NOMO-1 treated with dmso at 0.1 percent for 144 hours (cell line): ENCODE measurements at regions not wholly inside any gene's neighbourhood (a gene's known extent, or its start where the extent isn't known, plus 50 kb on each side); places are given as distances from the start of the nearest gene placed in this dataset.

ENCODE experiments used
- DNase-seq: peaks from one replicate; lab custom pipeline; 2025; ENCODE audit not compliant: unreplicated experiment; lab: John Stamatoyannopoulos, UW

DNA sequence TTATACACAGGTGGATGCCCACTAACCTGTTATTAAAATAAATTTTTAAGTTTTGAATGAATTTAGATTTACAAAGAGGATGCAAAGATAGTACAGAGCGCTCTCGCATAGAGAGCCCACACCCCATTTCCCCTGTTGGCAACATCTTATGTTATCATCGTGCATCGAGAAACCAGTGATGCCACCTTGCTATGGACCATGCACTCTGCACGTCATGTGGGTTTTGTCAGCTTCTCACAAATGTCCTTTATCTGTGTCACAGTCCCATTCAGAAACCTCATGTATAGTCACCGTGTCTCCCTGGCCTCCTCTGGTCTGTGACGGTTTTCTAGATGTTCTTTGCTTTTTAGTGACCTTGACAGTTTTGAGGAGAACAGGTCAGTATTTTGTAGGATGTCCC is 60.0 kb downstream of the ING1 start:
- DNase-seq: no peak

- no peak for DNase-seq
These were observed 60.6 kb downstream of the ING1 start for GRCh38 chr13:110774051-110774450.

DNA sequence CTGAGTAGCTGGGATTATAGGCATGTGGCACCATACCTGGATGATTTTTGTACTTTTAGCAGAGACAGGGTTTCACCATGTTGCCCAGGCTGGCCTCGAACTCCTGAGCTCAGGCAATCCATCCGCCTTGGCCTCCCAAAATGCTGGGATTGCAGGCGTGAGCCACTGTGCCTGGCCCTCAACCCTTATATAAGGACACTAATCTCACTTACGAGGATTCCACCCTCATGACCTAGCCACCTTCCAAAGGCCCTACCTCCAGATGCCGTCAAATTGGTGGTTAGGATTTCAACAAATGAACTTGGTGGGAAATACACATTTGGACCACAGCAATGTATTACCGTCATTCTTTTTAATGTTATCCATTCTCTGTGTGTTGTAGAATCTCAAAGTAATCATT is 61.0 kb downstream of the ING1 start:
- DNase-seq: no peak

DNA sequence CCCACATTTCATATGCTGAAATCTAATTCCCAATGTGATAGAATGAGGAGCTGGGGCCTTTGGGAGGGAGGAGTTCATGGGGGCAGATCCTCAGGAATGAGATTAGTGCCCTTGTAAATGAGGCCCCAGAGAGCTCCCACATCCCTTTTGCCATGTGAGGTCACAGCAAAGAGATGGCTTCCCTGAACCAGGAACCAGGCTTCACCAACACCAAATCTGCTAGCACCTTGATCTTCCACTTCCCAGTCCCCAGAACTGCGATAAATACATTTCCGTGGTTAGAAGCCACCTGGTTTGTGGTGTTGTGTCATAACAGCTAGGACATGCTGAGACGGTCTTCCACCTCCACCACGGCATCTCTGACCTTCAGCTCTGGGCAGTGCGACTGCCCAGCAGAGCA is 62.1 kb downstream of the ING1 start:
- DNase-seq: no peak

DNA sequence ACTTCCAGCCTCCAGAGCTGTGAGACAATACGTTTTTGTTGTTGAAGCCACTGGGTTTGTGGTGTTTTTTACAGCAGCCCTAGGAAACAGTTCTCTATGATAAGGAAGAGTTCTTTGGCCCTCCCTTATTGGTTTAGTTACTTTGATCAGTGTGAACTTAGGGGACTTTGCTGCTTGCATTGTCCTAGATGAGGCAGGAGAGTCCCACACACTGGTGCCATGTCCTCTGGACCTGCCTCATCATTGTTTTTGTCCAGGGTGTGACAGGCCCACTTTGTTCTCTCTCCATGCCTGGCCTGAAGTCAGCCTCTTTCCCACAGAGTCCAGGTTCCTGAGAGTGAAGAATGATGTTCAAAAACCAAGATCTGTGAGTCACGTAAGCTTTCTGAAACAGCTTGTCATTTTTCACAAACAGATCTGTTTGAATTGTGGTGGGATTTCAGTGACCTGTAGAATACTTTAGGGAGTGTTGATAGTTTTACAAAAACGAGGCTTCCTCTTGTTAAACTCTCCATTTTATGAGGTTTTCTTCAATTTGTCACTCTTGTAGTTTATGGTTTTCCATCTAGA is 63.8 kb downstream of the ING1 start:
- no peak for DNase-seq

- DNase-seq: no peak
These were observed 65.5 kb downstream of the ING1 start for GRCh38 chr13:110779022-110779421.

DNA sequence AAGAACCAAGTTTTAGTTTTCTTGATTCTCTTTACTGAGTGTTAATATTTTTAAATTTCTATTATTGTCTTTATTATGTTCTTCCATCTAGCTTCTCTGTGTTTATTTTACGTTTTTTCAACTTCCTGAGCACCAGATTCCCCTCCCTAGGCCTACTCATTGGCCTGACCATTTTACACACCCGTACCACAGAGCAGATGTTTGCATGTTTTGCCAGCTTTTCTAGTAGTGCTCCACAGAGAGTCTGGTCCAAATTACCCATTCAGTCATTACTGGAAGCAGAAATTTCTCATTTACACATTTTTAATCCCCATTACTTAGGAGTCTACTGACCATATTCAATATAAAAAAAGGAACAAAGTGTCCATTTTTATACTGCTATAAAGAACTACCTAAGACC is 66.9 kb downstream of the ING1 start:
- no peak for DNase-seq

DNA sequence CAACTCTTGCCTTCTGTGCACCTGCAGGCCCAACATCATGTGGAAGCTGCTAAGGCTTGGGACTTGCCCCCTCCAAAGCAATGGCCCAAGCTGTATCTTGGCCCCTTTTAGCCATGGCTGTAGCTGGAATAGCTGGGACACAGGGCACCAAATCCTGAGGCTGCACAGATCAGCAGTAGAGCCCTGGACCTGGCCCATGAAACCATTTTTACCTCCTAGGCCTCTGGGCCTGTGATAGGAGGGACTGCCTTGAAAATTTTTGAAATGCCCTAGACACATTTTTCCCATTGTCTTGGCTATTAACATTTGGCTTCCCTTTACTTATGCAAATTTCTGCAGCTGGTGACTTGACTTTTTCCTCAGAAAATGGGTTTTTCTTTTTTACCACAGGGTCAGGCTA is 68.7 kb downstream of the ING1 start:
- no peak for DNase-seq

GRCh38 chr13:110784704-110785103 is 71.2 kb downstream of the ING1 start:
- DNase-seq: no peak

- no peak for DNase-seq
These were observed 75.3 kb downstream of the ING1 start for GRCh38 chr13:110788778-110789177.

DNA sequence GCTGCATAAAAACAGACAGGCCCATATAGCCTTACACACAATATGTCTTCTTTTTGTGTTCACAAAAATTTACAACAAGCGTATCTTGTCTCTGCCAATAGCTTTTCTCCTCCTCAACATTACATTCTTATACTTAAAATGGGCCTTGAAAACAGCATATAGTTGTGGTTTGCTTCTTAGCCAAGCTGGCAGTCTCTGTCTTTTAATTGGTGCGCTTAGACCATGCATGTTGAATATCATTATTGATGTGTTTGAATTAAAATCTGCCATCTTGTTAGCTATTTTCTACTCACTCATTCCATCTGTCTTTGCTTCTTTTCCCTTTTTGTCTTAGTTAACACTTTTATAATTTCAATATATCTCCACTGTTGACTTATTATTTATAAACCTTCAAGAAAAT is 76.4 kb downstream of the ING1 start:
- DNase-seq: no peak

DNA sequence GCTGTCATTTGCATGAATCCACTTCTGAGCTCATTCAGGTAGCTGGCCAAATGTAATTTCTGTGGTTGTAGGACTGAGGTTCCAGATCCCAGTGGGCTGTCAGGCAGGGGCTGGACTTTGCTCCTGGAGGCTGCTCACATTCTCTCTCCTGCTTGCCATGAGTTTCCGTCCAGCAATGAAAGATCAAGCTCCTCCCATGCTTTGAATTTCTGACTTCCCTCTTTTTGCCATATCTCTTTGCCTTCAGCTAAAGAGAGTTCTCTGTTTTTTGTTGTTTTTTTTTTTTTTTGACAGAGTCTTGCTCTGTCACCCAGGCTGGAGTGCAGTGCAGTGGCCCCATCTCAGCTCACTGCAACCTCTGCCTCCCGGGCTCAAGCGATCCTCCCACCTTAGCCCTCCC is 76.9 kb downstream of the ING1 start:
- no peak for DNase-seq

- no peak for DNase-seq
These were observed 80.7 kb downstream of the ING1 start for GRCh38 chr13:110794209-110794608.

- DNase-seq: no peak
These were observed 83.9 kb downstream of the ING1 start for GRCh38 chr13:110797230-110797877.

DNA sequence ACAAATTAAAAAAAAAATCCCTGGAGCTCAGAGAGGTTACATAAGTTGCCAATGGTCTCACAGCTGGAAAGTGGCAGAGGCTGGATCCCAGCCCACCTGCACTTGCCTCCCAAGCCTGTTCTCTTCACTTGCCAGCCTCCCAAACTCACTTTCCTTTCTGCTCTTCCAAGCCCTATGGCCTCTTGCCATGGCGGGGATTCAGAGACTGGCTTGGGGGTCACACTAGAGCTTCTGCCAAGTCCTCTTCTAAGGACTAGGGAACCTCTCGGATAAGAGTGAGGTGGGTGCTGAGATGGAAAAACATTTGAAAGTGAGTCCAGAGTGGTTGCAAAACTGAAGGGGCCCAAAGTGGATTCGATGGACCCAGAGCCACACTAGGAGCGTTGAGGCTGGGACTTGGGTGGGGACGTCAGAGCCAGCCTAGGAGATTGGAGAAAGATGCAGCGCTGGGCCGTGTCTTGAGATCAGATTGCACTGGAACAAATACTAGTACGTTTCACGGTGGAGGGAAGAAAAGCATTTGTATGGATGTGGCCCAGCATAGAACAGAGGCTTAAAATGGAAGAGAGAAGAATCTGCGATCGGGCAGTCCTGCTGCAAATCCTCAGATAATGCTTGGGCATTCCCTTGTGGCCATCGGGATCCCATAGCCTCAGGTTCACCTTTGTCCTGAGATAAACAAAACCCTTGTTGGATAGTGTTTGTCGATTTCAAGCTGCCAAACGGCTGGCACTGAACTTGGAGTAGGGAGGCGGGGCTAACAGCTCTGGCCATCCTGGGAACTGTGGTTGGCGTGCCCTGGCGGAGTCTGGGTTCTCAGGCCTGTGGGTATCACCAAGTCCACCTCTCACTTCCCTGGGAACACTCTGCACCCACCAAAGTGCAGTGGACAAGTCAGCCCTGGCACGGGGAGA is 84.8 kb downstream of the ING1 start:
- DNase-seq: no peak

DNA sequence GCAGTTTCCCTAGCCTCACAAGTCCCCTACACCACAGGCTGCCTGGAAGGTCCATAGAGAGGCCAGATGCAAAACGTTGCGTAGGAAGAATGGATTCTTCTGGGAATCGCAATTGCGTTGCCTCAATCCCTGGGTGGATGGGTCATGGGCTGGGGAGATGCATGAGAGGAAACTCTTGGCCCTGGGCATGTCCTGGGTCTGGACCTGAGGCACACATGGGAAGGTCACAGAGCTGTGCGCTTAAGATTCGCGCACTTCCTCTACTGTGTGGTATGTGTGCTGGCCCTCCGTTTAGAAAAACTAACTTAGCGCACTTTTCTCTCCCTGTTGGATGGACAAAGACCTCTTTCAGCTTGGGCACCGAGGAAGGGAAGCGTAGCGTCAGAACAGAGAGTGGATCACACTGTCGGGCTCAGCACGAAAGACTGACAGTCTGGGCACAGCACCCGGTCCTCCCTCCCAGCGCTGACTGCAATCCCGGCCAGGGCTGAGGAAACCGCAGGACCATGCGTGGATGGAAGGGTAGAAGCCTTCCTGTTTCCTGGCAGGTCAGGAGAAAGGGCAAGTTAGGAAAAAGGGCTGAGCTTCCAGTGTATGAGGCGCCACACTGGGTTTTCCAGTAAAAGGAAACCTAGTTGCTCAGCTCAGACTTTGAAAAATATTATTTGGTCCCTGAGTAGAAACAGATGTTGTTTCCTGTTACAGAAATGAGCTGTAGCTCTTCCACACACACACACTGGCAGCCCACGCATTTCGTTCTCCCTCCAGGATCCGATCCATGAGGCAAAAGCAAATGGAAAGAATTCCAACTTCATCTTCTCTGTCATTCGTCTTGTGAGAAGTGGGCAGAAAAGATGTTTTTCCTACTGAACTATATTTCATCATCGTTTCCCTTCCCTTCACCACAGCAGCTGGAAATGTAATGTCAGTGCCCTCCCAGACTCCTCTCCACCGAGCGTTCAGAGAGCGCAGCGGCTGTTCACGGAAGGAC is 86.0 kb downstream of the ING1 start:
- no peak for DNase-seq

DNA sequence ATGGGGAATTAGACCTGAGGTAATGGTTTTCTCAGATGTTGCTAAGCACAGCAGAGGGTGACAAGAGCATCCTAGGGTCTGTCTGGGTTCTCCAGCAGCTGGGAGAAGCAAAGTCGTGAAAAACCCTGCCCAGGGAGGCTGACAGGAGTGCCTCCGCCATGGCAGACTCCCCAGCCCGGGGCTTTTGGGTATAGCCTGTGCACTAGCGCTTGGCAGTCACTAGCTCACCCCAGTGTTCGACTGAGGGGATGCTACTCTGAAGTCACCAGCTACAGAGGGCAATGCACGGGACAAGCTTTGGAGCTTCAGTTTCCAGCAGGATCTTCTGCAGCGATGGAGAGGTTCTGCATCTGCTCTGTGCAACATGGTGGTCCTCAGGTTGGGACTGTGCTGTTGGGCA is 87.5 kb downstream of the ING1 start:
- no peak for DNase-seq

DNA sequence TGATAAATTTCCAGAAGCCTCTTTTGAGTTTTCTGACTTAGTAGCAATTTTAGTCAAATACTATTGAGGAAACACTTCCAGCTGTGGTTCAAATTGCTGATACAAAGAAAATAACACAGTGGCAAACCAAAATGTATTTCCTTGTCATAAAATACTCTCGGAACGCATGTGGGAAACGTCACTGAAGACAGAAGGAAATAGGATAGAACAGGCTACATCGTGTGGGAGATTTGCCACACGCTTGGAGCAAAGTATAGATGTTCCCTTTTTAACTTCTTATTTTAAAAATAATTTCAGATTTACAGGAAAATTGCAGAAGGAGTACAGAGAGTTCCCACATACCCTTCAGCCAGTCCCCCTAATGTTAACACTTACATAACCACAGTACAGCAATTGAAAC is 88.8 kb downstream of the ING1 start:
- DNase-seq: no peak

DNA sequence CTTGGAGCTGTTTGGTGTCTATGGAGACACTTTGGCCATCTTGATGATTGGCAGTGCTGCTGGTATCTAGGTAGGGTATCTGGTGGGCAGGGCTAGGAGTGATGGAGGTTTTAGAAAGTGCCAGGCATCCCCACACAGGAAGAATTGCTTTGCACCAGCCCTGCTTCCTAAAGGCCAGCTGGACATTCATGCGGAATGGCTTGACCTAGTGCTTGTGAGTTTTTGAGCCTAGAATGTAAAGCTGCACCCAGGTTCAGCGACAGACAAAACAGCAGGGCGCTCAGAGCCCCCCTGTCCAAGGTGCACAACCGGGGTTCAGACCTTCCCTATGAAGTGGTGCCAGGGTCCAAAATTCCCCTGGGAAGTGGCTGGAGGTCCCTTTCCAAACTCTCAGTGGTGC is 93.1 kb downstream of the ING1 start:
- no peak for DNase-seq

- no peak for DNase-seq
These were observed 94.0 kb downstream of the ING1 start for GRCh38 chr13:110807546-110807945.

GRCh38 chr13:110808138-110808537 is 94.6 kb downstream of the ING1 start:
- no peak for DNase-seq
